ENCODE measurements at regions not wholly inside any gene's neighbourhood (a gene's known extent, or its start where the extent isn't known, plus 50 kb on each side); places are given as distances from the start of the nearest gene placed in this dataset.
"Not testable (repeated sequence)": the region's sequence is repeated elsewhere in the genome, so short reads cannot be mapped to it uniquely, and the experiment has no call there.

DNA sequence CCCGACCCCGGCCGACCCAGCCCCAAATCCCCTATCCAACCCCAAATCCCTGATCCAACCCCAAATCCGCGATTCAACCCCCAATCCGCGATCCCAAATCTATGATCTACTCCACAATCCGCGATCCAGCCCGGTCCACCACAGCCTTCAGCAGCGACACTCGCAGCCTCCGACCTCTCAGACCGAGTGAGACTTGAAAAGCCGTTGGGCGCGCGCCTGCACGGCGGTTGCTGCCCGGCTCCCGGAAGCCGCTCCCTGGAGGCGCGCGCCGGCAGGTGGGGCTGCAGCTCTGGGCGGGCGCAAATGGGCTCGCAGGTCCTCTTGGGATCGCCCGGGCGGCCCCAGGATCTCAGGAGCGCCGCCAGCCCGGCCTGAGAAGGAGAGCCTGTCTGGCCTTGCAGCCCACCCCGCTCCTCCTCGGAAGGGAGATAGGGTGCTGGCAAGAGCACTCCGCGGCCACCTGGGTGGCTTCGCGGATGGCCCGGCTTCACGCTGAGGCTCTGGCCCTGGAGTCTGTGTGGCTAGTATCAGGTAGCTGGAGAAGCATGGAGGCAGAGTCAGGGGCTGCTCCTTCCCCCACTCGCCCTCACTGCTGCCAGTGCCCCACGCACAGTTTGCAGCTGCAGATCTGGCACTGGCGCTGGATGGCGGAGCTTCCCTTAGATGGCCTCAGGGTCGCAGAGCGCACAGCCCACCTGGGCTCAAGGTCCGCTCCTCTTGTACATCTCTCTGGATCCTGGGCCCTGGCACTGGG is 533.4 kb upstream of the DEFB115 start:
- TF ChIP-seq, protein P1, sequence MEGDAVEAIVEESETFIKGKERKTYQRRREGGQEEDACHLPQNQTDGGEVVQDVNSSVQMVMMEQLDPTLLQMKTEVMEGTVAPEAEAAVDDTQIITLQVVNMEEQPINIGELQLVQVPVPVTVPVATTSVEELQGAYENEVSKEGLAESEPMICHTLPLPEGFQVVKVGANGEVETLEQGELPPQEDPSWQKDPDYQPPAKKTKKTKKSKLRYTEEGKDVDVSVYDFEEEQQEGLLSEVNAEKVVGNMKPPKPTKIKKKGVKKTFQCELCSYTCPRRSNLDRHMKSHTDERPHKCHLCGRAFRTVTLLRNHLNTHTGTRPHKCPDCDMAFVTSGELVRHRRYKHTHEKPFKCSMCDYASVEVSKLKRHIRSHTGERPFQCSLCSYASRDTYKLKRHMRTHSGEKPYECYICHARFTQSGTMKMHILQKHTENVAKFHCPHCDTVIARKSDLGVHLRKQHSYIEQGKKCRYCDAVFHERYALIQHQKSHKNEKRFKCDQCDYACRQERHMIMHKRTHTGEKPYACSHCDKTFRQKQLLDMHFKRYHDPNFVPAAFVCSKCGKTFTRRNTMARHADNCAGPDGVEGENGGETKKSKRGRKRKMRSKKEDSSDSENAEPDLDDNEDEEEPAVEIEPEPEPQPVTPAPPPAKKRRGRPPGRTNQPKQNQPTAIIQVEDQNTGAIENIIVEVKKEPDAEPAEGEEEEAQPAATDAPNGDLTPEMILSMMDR (IDR thresholded peaks at IDR 0.05 in 4 of 5, conservative IDR thresholded peaks at IDR 0.05 in 1 of 5): not testable (repeated sequence)
- TF ChIP-seq POLR2A (IDR thresholded peaks at IDR 0.05): not testable (repeated sequence)

Measured in gastrocnemius medialis (tissue), 4 donors.